Iris pigment epithelial cell (primary cell): ENCODE measurements at regions not wholly inside any gene's neighbourhood (a gene's known extent, or its start where the extent isn't known, plus 50 kb on each side); places are given as distances from the start of the nearest gene placed in this dataset.

Experiments
- DNase-seq: peaks from one replicate; pipeline ENCODE4 v3.0.0-alpha.2; 2011; ENCODE audit warnings: low read depth

DNA sequence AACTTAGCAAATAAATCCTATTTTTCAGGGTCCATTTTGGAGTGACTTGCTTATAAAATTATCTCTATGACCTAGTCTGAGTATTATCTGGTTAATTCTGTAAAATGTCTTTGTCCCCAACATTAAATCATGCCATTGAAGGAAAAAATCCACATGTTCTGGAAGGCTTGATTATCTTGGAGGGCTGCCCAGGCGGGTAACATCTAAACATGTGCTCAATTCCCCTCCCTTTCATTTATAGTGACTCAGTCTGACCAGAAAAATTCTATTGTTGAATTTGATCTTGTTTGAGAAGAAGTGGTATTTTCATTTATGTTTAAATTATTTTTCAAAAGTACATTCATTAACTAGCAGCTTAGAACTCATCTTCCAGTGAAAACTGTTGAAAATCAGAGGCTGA is 55.4 kb upstream of the SLC10A7 start:
- peak; percentile 23 for DNase-seq

GRCh38 chr4:146582864-146583263 is 55.8 kb upstream of the POU4F2 start:
- peak; percentile 17 for DNase-seq

- peak; percentile 75 for DNase-seq
These were observed 52.8 kb upstream of the POU4F2 start for GRCh38 chr4:146585761-146586333.
